ENCODE measurements at regions not wholly inside any gene's neighbourhood (a gene's known extent, or its start where the extent isn't known, plus 50 kb on each side); places are given as distances from the start of the nearest gene placed in this dataset.

DNA sequence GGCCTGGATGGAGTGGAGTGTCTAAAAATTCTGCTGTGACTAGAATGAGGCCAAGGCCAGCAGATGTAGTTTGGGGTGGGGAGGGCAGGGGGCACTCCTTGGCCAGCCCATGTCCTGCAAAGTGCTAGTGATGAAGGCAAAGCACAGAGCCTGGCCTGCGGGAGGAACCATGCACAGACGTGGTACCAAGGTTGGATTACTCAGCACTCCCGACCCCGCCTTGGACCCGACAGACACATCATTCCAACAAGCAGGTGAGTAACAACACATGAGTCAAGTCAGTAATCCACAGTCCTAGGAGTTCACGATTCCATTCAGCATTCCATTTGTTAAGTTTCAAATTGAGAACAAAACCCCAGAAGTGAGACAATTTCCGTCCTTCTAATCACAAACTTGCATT, 317.3 kb downstream of the TCERG1L start:
- FAIRE-seq (no peak), DNase-seq (ENCODE audit: insufficient read length, low spot score) (no peak)

DNA sequence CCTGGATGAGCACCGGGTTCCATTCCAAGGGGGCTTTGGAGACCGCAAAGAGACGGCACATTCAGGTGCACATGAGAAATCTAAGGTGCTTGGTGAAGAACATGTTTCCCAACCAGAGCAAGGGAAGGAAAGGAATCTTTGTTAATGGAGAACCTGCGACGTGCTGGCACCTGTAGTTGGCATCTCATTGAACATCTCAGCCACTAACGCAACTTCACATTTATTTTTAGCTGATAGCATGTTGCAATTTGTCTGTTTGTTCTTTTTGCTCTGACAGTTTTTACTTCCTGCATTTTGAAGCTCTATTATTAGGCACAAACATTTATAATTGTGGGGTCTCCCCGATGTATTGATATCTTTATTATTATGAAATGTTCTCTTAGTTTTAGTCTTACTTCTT, 316.7 kb downstream of the TCERG1L start:
- DNase-seq (ENCODE audit: insufficient read length, low spot score) (no peak), FAIRE-seq (no peak)
- TF ChIP-seq, protein P1, sequence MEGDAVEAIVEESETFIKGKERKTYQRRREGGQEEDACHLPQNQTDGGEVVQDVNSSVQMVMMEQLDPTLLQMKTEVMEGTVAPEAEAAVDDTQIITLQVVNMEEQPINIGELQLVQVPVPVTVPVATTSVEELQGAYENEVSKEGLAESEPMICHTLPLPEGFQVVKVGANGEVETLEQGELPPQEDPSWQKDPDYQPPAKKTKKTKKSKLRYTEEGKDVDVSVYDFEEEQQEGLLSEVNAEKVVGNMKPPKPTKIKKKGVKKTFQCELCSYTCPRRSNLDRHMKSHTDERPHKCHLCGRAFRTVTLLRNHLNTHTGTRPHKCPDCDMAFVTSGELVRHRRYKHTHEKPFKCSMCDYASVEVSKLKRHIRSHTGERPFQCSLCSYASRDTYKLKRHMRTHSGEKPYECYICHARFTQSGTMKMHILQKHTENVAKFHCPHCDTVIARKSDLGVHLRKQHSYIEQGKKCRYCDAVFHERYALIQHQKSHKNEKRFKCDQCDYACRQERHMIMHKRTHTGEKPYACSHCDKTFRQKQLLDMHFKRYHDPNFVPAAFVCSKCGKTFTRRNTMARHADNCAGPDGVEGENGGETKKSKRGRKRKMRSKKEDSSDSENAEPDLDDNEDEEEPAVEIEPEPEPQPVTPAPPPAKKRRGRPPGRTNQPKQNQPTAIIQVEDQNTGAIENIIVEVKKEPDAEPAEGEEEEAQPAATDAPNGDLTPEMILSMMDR (IDR thresholded peaks at IDR 0.05; ENCODE audit: insufficient read depth, missing control alignments): no peak

More for the DNA sequence above, 317.3 kb downstream of the TCERG1L start:
- TF ChIP-seq, protein P1 (IDR thresholded peaks at IDR 0.05; ENCODE audit: insufficient read depth, missing control alignments): no peak

DNA sequence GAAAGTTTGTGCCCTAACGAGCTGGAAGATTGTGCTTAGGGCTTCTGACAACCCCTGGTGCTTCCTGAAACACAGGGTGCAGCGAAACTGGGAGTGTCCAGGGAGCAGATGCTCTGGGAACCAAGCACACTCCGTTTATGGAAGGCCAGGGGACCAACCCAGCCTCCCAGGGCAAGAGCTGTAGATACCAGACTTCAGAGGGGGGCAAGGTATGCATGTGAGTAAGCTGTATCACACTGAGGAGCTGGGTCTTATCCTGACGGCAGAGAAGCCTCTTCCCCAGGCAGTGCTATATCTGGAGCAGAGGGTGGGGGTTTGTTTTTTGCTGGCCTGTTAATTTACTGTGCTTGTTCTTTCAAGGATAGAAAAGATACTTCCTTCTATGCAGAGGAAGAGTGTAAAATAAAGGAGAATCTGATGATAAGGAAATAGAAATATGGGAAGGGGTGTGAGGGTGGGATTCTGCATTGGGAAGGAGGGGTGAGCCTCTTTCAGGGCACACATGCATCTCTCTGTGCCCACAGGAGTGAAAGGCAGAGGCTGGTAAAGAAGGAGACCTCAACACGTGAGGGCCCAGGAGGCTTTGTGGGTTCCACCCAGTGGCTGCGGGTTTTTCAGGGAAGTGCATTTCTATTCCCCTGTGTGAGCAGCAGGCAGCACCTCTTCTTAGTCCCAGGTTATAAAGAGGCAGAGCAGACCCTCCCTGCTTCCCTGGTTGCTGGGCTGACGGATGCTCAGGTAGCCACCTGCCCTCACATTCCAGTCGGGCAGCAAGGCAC, 314.1 kb downstream of the TCERG1L start:
- FAIRE-seq: no peak
- no peak for DNase-seq (ENCODE audit: insufficient read length, low spot score)
- TF ChIP-seq, protein P1 (IDR thresholded peaks at IDR 0.05; ENCODE audit: insufficient read depth, missing control alignments): no peak

DNA sequence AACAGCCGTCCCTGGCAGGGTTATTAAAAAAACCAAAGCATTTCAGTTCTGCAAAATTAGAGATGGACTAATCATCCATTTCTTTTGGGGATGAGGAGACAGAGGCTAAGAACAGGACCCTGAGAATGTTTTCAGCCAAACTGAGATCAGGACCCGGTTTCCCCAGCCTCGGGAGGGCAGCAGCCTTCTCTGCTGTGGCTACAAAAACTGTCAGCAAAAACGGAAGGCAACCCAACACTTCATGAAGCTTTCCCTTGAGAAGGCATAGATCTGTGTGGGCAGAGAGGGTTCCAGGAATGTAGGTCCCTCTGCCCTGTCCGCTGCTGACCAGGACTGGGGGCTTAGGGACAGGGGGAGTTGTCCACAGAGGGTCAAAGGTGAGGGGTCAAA, 313.5 kb downstream of the TCERG1L start:
- no peak for FAIRE-seq
- DNase-seq (ENCODE audit: insufficient read length, low spot score): no peak
- TF ChIP-seq, protein P1 (IDR thresholded peaks at IDR 0.05; ENCODE audit: insufficient read depth, missing control alignments): no peak

DNA sequence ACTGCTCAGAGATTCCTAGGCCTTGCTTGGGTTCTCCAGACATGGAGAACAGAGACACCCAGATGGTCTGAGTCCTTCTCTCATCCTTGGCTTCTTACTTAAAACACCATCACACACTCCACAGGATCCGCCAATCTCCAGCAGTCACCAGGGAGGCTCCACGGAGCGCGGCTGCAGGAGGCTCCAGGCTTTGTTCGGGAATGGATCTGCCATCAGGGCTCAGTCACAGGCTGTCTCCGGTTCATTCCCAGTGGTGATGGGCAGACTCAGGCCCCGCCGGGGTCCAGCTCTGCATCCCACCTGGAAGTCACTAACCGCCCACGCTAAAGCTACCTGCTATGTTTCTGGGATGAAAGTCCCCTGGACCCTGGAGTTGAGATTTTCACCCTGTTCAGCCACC, 312.9 kb downstream of the TCERG1L start:
- FAIRE-seq (no peak), DNase-seq (ENCODE audit: insufficient read length, low spot score) (no peak)
- TF ChIP-seq, protein P1 (IDR thresholded peaks at IDR 0.05; ENCODE audit: insufficient read depth, missing control alignments): no peak

DNA sequence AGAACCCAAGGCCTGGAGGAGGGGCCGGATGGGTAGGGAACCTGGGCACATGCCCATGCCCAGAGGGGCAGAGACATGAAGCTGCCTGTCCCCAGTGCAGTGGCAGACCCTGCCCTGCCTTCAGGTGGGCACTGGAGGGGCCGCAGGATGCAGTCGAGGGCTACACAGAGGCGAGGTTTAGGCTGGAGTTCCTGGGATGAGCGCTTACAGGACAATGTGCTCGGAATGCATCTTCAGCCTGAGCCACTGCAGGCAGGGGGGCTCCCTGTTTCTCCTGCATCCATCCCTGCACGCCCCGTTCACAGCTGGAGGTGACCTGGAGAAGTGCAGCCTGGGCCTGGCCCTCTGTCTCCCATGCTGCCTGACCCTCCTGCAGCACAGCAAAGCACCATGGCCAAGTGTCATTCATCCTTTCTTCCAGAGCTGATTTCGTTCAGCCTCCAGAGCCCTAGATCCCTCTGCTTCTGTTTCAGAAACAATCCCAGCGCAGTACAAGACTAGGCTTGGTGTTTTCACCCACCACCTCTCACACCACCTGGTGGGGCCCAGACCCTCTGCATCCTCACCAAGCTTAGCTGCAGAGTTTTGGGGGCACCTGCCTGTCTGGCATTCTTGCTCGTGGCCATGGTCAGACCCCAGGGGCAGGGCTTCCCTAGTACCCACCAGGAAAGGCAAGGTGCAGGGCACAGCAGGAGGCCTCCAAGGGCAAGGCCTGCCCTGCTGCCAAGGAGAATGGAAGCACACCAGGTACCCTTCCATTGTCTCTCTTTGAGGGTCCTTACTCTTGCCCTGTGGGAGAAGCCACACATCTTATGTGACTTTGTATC, 311.9 kb downstream of the TCERG1L start:
- TF ChIP-seq, protein P1 (IDR thresholded peaks at IDR 0.05; ENCODE audit: insufficient read depth, missing control alignments): no peak
- no peak for DNase-seq (ENCODE audit: insufficient read length, low spot score)
- no peak for FAIRE-seq

DNA sequence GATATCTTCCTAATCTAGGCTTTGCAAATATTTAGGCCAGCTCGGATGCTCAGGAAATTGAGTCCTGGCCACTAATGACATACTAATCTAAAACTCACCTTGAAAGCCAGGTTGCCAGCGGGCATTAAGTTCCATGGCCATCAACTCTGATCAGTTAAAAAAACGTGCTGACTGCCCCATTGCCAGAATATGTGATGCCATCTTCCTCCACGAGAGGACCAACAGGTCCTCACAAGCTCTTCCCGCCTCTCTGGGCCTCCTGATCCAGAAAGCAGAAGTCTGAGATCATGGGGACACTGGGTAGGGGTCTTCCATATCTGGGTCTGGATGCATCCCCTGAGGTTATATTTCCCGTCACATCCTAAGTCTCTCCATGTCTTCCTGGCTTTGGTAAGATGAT, 311.3 kb downstream of the TCERG1L start:
- TF ChIP-seq, protein P1 (IDR thresholded peaks at IDR 0.05; ENCODE audit: insufficient read depth, missing control alignments): no peak
- DNase-seq (ENCODE audit: insufficient read length, low spot score) (no peak), FAIRE-seq (no peak)

All from D721Med (cell line).